NCI-H187 treated with DMSO at 0.1 percent for 48 hours (cell line): ENCODE measurements at regions not wholly inside any gene's neighbourhood (a gene's known extent, or its start where the extent isn't known, plus 50 kb on each side); places are given as distances from the start of the nearest gene placed in this dataset.

Experiments used
- DNase-seq: peaks from one replicate; lab custom pipeline; 2025; lab: John Stamatoyannopoulos, UW

DNA sequence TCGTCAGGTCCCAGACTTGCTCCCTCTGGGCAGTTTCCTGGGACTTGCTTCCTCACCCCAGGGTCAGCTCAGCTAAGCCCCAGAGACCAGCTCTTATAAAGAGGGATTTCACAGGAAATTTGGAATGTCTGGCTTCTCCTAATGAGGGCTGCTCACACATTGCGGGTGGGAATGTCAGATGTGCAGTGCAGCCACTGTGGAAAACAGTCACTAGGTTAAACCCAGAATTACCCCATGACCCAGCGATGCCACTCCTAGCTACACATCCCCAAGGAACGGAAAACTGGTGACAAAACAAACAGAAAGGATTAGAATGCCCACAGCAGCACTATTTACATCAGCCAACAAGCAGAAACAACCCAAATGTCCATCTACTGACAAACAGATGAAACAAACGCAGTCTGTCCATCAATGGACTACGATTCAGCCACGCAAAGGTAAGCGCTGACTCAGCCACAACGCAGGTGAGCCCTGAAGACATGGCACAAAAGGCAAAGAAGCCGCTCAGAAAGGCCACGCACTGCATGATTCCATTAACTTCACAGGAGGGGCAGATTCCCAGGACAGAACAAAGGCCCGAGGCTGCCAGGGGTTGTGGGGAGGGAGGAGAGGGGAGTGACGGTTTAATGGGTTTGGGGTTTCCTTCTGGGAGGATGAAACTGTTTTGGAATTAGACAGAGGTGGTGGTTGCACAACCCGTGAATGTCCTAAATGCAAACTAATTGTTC is 63.0 kb downstream of the NCOR2 start:
- no peak for DNase-seq

DNA sequence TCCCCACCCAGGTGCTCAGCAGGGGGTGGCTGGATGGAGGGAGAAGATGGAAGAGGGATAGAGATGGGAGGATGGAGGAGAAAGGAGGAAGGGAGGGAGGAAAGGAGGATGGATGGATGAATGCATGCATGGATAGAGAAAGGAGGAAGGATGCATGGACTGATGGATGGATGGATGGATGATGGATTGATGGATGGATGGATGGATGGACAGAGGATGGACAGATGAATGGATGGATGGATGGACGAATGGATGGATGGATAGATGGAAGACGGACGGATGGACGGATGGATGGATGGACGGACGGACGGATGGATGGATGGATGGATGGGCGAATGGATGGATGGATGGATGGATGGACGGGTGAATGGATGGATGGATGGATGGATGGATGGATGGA is 64.1 kb downstream of the NCOR2 start:
- no peak for DNase-seq

GRCh38 chr12:124502379-124502778 is 65.0 kb downstream of the NCOR2 start:
- no peak for DNase-seq

DNA sequence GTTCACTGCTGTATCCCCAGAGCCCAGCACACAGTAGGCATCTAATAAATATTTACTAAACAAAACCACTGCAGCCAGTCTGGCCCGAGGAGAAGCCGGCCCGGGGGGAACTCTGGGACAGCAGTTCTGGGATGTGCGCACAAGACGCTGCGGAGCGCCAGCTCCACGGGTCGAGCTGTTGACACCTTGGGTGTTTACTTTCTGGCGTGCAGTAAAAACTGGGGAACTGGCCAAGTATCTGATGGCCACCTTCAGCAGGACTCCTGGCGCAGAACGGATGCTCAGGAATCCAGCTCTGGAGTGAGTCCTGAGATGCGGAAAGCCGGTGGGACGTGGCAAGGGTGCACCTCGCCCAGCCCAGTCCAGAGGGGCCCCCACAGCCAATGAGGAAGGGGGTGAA is 65.6 kb downstream of the NCOR2 start:
- no peak for DNase-seq

GRCh38 chr12:124501112-124501561 is 66.3 kb downstream of the NCOR2 start:
- no peak for DNase-seq

DNA sequence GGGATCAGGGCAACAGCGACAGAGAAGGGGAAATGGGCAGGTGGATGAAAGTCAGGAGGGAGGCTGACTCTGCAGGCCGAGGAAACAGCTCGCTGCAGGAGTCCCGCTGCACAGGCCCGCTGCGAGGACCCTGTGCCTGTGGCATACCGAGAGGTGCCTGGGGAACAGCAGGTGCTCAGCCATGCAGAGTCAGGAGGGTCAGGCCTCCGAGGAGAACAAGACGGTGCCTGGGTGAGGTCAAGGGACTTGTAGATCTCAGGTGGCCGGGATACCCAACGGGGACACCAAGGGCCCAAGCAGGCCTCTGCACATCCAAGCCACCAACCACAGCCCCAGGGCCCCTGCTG is 67.5 kb downstream of the NCOR2 start:
- no peak for DNase-seq

DNA sequence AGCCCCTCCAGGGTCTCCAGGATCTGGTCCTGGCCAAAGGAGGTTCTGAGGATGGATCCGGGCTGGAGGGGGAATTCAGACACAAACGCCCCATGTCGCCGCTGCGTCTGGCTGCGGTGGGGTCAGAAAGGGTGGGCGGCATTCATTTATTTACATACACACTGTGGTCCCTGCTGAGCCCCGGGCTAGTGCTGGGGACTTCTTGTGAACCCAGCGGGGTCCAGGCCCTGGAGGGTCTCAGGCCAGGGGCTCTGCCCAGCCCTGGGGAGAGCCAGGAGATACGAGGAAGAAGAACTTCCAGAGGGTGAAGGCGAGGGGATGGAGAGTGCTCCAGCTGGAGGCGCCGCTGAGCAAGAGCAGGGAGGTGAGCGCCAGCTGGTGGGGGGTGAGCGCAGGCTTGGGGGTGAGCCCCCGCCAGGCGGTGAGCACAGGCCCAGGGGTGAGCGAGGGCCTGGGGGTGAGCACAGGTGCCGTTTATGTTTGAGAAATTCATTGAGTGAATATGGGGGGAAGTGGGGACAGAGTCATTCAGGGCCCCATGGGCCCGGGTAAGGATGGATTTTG is 68.1 kb downstream of the NCOR2 start:
- no peak for DNase-seq

DNA sequence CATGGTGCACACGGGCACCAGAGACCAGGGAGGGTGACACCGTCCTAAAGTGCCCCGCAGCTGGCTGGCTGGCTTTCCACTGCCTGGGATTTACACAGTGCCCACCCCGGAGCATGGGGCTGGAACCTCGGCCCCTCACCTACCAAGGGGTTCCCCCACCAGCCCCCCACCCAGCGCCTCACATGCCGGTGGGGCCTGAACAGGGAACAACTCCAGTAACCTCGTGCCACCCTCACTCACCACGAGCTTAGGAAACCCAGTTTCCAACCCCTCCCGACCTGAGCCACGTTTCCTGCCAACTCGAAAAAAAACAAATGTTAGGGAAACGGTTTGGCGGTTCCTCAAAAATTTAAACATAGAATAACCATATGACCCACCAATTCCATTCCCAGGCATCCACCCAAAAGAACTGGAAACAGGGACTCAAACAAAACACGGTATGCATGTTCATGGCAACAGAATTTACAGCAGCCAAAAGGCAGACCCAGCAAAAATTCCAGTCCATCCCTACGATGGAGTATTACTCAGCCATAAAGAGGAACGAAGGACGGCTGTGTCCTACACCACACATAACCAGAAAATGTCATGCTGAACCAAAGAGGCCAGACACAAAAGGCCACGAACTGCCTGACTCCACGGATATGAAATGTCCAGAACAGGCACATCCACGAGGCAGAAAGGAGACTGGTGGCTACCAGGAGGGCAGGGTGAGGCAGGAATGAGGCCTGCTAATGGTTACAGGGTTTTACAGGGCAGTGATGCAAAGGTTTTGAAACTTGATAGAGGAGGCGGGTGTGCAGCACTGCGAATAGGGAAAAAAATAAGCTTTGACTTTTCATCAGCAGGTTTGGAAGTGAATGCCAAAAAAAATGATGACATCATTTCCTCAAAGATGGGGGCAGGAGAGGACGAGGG is 68.9 kb downstream of the NCOR2 start:
- DNase-seq, result no peak

DNA sequence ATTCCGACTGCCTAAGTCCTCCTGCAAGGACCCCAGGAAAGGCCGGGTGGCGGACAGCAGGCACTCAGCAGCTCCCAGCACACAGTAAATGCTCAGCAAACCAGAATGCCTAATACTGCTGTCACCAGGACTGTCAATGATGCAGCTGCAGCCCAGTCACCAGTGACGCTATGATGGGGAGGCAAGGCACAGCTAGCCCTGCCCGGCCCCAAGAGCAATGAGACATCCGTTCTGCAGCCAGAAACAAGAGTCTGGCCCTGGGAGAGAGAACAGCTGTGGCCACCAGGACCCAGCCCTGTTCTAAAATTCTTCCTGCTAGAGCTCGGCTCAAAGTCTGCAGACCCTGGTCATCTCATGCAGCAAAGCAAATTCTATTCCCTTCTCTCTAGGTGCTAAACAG is 69.8 kb downstream of the NCOR2 start:
- DNase-seq, result no peak

DNA sequence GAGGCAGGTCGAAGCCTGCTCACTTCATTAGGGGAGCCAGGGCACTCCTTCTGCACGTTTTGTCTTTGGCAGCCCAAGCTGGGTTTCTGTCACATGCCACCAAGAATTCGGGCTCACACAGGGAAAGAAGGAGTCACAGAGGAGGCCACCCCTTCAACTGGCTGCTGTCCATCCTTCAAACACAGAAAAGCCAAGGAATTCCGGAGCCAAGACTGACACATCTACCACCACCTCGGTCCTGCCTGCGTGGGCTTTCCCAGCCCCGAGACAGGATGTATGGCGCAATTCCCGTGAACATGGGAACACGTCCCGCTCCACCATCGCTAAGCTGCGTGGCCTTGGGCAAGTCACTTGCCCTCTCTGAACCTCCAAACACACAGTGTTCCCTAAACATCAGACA is 70.4 kb downstream of the NCOR2 start:
- DNase-seq, result no peak

DNA sequence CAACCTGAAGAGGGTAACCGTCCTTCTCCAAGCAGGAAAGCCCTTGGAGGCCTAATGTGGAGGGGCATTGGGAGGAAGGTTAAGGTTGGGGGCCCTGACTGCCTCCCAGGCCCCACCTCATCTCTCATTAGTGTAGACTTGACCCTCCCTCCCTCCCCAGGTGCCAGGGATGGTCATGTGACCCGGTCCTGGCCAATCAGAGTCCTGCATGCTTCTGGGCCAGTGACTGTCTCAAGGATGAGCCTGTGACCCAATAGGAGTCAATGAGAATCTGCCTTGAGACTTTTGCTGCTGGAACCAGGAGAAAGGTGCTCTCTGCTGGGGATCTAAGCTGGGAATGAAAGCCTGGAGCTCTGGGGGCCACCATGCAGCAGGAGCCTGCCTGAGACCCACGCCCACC is 70.8 kb downstream of the NCOR2 start:
- DNase-seq, result no peak

GRCh38 chr12:124495194-124495983 is 72.0 kb downstream of the NCOR2 start:
- no peak for DNase-seq

DNA sequence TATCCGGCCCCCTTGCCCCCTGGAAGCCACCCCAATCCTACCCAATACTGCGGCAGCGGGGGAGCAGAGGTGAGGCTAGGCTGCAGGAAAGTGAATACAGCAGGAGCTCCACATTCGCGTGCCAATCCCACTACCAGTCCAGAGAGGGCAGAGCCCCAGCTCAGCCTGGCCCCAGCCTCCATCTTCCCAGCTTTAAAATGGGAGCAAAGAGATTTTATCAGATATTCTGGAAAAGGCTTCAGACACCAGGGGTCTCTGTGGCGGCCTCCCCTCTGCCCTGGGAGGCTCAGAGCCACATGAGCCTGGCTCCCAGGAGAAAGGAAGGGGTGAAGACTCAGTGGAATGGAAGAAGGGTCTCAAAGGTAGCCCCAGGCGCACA is 72.7 kb downstream of the NCOR2 start:
- no peak for DNase-seq

DNA sequence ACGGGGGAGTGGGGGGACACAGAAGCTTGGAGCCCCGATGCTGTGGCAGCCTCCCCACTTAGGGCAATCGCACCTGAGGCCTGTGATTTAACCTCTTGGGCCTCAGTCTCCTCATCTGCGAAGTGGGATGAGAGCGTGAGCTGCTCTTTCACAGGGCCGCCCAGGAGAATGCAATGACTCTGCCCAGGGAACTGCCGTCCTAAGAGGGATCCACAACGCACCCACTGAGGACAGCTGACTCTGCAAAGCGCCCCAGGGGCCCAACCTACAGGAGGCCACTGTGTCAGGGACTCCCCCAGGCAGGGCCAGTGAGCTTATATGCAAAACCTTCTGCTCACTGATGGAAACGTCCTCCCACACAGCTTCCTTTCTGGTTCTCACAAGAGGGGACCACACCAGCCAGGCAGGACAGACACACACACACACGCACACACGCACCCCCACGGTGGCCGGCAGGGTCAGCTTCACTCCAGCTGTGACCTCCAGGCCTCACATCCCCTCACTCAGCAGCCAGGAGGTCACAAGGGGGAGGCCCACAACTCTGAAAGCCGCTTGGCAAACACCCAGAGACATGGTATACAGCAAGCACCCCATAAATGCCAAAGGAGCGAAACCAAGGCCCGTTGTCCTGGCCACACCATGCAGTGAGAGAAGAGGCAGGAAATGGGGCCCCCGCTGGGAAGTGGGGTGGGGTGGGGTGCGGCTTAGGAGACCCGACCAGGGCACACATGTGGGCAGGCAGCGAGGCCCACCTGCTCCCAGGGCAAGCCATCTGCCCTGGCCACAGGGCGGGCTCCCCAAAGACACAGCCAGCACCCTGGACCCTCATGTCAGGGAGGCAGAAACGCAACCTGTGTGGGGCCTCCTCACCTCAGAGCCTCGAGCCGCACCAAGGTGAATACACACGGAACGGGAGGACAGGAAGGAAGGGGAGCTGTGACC is 73.3 kb downstream of the NCOR2 start:
- DNase-seq, result no peak

- DNase-seq, result no peak
Observed at GRCh38 chr12:124492879-124493808, 74.3 kb downstream of the NCOR2 start.

DNA sequence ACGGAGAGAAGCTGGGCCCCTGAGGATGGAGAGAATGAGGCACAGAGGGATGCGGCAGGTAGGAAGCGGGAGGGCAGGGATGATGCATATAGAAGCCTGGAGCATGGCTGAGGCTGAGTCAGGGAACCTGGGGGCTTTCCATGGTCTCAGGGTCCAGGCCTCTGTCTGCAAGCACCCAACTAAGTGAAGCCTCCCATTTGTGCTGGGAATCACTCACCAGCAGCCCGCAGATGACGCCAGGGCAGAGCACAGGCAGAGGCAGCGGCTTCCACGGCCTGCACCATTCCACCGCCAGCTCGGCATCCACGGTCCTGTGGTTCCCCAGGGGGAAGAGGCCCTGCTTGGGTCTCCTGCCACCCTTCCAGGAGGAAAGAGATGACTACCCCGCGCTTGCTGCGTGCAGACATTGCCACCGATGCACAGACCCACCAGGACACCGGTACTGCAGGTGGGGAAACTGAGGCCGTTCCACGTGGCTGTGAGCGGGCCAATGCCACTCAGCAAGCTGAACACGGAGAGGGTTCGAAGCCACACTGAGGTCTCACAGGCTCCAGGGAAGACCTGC is 75.5 kb downstream of the NCOR2 start:
- DNase-seq, result no peak

DNA sequence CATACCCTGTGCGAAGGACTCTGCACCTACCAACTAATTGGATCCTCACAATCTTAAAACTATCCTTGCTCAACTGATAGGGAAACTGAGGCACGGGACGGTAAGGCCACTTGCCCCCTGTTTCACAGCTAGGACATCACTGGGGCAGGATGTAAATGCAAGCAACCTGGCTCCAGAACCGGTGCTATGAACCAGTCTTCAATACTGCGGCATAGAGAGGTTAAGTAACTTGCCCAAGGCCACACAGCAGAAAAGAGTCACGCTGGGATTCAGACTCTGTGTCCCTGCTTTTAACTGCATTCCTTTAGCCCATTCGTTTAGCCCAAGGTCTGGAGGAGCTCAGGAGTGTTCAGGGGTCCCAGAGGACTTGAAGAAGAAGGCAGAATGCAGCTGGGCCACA is 76.1 kb downstream of the NCOR2 start:
- no peak for DNase-seq

GRCh38 chr12:124490584-124491305 is 76.7 kb downstream of the NCOR2 start:
- DNase-seq, result no peak
